UCSD-AML1 (cell line): ENCODE measurements at regions not wholly inside any gene's neighbourhood (a gene's known extent, or its start where the extent isn't known, plus 50 kb on each side); places are given as distances from the start of the nearest gene placed in this dataset.
"Not testable (repeated sequence)": the region's sequence is repeated elsewhere in the genome, so short reads cannot be mapped to it uniquely, and the experiment has no call there.

Experiments
- DNase-seq: peaks from one replicate; lab custom pipeline; 2025; ENCODE audit not compliant: unreplicated experiment; lab: John Stamatoyannopoulos, UW

GRCh38 chr7:152905949-152906348 lies 146.4 kb downstream of the ACTR3B start:
- no peak for DNase-seq

GRCh38 chr7:152907042-152907761 lies 147.7 kb downstream of the ACTR3B start:
- DNase-seq, result no peak

DNA sequence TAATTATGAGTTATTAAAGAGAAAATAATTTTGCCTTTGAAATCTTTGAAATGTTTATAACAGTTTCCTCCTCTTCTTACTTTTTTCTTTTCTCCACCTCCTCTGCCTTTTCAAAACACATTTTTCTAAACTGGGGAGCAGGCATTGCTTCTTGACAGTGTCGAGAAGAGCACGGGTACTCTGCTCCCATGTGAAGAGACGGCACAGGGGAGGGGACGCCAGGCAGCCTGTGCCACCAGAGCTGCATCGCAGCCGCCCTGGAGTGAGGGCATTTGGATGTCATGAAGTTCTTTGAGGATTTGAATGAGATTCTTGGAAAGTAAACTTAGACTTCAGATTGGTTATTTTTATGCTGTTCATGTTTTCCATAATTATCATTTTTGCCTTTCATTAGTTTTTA lies 149.7 kb downstream of the ACTR3B start:
- DNase-seq, result no peak

DNA sequence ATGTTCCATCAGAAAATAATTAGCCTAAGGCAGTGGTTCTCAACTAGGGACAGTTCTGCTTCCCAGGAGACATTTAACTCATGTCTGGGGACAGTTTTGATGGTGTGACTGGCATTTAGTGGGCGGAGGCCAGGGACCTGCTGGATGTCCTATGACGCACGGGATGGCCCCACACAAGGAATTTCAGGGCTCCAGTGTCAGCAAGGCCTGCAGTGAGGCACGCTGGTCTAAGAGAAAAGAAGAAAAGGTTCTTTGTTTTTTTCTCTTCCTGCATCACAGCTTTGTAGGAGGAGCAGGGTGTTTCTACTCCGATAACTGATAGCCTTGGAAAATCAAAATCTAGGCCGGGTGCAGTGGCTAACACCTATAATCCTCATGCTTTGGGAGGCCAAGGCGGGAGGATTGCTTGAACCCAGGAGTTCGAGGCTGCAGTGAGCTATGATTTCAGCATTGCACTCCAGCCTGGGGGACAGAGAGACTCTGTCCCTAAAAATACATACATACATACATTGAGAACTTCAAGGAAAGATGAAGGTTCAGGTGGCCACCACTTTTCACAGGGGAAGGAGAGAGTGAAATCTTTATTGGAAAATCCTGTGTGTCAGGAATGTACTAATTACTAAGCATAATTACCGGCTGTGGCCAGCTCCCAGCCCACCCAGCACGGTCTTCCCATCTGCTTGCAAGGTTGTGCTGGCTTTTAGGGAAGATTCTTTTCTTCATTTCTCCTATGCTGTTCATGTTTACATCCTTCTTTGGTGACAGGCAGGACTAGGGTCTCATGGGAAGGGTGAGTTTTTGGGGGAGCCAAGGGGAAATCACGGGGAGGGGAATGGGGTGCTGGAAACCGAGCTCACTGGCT lies 150.4 kb downstream of the ACTR3B start:
- DNase-seq, result no peak

- no peak for DNase-seq
These were observed 151.1 kb downstream of the ACTR3B start for GRCh38 chr7:152910545-152911225.

DNA sequence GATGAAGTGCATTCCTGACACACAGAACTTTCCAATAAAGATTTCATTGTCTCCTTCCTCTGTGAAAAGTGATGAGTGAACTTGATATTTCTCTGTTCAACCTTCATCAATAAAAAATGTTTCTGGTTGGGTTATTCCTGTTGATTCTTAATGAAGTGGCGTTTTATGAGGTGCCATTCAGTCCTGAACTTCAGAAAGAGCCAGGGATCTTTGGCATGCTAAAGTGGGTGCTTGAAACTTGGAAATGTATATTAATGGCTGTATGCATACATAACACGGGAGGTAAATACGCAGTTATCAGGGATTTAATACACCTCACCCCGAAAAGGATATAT lies 151.6 kb downstream of the ACTR3B start:
- no peak for DNase-seq

DNA sequence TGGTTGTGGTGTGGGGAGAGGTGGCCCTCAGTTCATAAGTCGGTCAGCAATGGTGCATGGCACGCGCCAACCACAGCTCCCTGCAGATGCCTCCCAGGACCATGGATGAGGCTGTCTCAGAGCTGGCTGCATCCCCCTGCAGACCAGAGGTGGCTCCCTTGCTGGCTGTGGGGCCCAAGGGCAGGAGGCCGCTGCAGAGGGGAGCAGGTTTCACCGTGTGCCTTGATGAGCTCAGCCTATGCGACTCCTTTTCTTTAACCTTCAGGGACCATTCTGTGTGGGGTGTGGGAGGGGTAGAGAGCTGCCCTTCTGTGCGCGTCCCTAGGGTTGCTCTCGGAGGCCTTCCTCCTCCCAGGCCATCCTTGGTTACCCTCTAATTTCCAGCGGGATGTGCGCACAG lies 152.4 kb downstream of the ACTR3B start:
- DNase-seq, result no peak

DNA sequence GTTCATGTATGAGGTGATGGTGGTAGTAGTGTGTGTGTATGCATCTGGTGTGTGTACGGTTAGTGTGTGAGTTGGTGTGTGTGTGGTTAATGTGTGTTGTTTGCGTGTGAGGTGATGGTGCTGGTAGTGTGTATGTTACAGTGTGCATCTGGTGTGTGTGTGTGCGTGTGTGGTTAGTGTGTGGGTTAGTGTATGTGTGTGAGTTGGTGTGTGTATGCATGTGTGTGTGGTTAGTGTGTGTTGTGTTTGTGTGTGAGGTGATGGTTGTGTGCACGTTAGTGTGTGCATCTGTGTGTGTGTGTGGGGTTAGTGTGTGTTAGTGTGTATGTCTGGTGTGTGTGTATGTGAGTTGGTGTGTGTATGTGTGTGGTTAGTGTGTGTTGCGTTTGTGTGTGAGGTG lies 153.0 kb downstream of the ACTR3B start:
- no peak for DNase-seq

DNA sequence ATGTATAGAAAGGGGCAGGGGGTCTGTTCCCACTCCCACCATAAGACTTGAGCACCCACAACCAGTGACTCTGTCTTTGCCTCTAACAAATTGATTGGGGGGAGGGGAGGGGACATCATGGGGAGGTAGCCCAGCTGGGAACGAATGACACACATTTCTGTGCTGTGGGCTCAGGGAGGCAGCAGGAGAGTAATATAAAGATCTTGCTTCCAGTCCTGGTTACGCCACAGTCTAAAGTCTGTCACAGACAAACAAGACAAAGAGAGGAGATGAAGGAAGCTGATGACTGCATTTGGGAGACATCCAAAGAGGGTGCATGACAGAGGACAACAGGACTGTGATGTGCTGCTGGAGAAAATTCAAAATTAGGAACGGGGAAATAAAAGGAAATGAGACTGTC lies 153.9 kb downstream of the ACTR3B start:
- no peak for DNase-seq

- DNase-seq, result no peak
These were observed 154.7 kb downstream of the ACTR3B start for GRCh38 chr7:152914014-152914844.

DNA sequence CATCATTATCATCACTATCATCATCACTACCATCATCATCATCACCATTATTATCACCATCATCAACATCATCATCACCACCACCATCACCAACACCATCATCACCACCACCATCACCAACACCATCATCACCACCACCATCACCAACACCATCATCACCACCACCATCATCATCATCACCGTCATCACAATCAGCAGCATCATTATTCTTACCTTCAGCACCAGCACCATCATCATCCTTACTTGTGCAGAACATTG lies 155.2 kb downstream of the ACTR3B start:
- not testable (repeated sequence) for DNase-seq

DNA sequence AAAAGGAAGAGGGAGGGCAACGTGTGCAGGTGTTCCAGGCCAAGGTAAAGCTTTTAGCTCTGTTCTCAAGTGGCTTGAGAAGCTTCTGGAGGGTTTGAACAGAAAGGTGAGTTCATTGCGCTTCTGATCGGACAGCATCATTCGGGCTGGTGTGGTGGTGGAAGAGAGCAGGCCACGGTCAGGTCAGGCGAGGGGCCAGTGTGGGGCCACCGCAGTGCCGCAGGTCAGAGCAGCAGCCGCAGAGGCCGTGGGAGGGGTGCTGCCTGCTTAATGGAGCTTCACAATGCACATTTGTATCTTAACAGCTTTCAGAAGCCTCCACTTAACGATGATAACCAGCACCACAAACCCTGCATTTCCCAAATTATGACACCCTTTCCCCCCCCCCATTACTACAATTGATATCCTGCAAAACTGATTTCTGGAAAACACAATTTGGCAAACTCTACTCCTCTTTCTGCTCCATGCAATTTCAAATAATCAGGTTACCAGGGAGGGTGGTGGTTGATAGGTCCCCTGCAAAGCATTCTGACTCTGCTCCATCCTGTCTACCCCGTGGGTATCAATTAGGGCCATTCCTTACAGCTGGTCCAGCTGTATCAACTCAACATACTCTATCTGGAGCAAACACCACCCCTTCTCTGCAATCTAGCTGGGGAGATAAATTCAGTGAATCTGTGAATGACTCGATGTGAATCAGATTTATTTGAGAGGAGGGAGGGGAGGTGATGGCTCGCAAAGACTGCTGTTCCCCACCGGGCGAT lies 162.9 kb downstream of the ACTR3B start:
- no peak for DNase-seq

DNA sequence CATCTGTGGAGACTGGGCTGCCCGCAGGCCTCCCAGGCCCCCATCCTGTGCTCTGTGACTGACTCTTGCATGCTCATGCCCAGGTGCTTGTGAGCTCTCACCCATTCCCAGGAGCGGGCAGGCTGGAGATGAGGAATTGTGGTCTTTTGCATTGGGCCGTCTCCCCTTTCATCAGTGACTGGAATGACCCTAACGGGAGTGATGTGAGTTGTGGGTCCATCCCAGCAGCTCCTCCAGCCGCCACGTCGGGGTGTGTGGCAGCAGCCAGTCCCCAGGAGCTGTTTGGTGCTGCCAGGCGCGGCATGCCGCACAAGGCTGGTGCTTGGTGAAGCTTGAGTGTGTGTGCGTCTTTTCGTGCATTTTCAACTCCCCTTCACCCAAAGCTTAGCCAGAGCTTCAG lies 164.2 kb downstream of the ACTR3B start:
- no peak for DNase-seq

DNA sequence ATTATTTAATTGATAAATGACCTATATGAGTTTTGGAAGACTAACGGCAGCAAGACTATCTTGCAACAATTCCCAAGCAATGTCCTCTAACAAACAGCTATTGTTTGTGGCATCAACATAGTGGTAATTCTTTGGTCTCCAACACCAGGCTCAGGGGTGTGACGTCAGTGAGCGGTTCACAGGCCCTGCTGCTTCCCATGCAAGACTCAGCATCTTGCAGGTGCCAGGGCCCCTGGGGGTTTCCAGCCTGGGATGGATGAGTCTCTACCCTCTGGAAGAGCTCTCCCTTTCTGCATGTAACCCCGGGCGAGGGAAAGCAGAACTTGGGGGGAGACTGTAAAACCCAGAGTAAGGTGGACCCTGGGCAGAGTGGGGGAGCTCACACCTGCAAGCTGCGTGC lies 164.7 kb downstream of the ACTR3B start:
- DNase-seq, result no peak

DNA sequence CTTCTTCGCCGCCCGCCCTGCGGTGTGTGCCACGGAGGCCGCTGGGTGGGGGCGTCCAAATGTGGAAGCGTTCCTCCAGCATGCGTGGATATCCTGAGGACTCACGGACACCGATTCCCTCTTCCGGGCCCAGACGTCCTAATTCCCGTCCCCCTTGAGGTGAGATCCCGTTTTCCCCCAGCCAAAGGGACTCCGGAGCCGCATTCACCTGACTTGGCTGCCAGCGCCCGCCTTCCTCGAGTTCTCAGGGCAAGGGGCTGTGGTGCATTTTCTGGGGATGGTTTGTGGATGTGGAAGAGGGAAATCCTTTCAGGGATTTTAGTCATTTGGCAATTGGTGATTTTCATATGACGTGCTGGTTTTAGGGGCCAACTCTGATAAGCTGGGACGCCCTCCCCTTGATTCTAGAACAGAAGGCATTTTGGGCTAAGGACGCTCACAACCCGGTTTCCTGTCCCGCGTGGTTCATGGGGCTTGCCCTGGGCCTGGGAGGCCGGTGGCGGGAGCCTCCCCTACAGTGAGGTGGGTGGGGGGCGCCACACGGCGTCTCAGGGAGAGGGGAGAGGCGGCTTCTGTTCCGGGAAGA lies 165.4 kb downstream of the ACTR3B start:
- no peak for DNase-seq

GRCh38 chr7:152925412-152926147 lies 166.0 kb downstream of the ACTR3B start:
- no peak for DNase-seq

DNA sequence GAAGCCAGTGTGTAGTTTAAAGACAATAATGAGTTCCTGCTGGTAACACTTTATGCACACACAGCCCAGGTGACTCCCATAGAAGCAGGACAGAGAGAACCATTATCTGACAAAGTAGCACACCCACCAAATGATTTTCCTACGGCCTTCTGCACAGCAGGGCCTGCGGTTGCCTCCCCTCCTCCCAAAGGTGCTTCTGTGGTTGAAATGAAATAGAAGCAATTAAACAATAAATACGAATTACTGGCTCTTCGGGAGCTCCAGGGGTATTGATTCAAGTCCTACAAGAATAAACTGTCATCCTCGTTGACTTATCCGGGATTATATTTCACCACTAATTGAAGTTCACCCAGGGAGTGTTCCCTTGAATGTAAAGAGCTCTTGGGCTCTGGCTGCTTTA lies 172.1 kb downstream of the ACTR3B start:
- DNase-seq, result no peak

DNA sequence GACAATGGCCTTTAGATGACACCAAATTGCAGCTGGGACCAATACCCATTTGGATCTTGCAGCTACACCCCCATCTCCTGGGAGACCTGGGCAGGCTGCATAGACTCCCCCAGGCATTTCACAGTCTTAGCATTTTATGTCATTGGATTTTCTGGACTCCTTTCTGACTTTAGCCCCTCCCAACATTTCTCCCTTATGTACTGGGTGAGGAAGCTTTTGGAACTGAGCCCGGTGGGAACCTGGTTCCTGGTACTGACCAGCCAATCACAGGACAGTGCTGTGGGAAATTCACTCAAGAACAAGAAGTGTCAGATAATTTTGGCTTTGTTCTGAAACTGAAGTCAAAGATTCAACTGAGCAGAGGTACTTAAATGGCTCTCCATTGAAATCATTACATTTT lies 177.7 kb downstream of the ACTR3B start:
- no peak for DNase-seq

DNA sequence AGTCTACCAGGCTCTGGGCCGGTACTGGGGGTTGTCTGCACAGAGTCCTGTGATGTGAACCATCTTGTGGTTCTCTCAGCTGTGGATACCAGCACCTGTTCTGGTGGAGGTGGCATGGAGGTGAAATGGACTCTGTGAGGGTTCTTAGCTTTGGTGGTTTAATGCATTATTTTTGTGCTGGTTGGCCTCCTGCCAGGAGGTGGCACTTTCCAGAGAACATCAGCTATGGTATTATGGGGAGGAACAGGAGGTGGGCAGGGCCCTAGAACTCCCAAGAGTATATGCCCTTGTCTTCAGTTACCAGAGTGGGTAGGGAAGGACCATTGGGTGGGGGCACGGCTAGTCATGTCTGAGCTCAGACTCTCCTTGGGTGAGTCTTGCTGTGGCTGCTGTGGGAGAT lies 187.1 kb downstream of the ACTR3B start:
- not testable (repeated sequence) for DNase-seq

- no peak for DNase-seq
These were observed 188.1 kb downstream of the ACTR3B start for GRCh38 chr7:152947686-152948085.
